Tibial nerve (tissue), 3 donors: ENCODE measurements at regions not wholly inside any gene's neighbourhood (a gene's known extent, or its start where the extent isn't known, plus 50 kb on each side); places are given as distances from the start of the nearest gene placed in this dataset.

Source experiments
- POLR2A ChIP-seq, 2 donors: fragments of 450-650 bp; IDR thresholded peaks; one replicate each; pipeline ENCODE4 v1.6.1; 2017; ENCODE audit warnings: antibody characterized with exemption in 2 of 2, mild to moderate bottlenecking in 2 of 2, moderate library complexity in 2 of 2
- TF ChIP-seq, protein P1 (sequence below), 5 experiments: fragments of 200-600 bp in 3 of 5; fragments of 450-650 bp in 2 of 5; sonication (generic) in 3 of 5; IDR thresholded peaks; one replicate each; pipeline ENCODE4 v1.5.1; 2016 to 2019; ENCODE audit warnings: antibody characterized with exemption in 5 of 5, mild to moderate bottlenecking in 3 of 5, moderate library complexity in 2 of 5

DNA sequence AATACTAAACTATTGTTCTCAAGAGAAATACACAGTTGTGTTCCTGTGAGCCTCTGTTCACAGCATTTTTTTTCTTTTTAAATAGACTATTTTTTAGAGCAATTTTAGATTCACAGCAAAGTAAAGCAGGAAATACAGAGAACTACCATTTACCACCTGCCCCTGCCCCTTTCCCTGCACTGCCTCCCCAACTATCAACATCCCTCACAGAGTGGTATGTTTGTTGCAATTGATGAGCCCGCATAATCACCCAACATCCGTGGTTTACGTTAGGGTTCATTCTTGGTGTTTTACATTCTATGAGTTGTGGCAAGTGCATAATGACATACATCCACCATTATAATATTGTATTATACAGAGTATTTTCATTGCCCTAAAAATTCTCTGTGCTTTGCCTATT is 71.6 kb upstream of the TNFAIP3 start:
- TF ChIP-seq, protein P1, sequence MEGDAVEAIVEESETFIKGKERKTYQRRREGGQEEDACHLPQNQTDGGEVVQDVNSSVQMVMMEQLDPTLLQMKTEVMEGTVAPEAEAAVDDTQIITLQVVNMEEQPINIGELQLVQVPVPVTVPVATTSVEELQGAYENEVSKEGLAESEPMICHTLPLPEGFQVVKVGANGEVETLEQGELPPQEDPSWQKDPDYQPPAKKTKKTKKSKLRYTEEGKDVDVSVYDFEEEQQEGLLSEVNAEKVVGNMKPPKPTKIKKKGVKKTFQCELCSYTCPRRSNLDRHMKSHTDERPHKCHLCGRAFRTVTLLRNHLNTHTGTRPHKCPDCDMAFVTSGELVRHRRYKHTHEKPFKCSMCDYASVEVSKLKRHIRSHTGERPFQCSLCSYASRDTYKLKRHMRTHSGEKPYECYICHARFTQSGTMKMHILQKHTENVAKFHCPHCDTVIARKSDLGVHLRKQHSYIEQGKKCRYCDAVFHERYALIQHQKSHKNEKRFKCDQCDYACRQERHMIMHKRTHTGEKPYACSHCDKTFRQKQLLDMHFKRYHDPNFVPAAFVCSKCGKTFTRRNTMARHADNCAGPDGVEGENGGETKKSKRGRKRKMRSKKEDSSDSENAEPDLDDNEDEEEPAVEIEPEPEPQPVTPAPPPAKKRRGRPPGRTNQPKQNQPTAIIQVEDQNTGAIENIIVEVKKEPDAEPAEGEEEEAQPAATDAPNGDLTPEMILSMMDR (IDR thresholded peaks at IDR 0.05) = no peak
- TF ChIP-seq POLR2A (IDR thresholded peaks at IDR 0.05) = no peak
